Stimulated activated CD4-positive, alpha-beta T cell treated with anti-CD3 and anti-CD28 coated beads, Interleukin-12 subunit alpha, Interleukin-12 subunit beta, amount 100 ng/mL, for 24 hours (primary cell): ENCODE measurements at regions not wholly inside any gene's neighbourhood (a gene's known extent, or its start where the extent isn't known, plus 50 kb on each side); places are given as distances from the start of the nearest gene placed in this dataset.
"Not testable (repeated sequence)": the region's sequence is repeated elsewhere in the genome, so short reads cannot be mapped to it uniquely, and the experiment has no call there.

Experiments used
- DNase-seq, 2 experiments: peaks; one replicate each; pipeline ENCODE4 v3.0.0-alpha.2; 2020; ENCODE audit warnings: low read depth in 2 of 2

DNA sequence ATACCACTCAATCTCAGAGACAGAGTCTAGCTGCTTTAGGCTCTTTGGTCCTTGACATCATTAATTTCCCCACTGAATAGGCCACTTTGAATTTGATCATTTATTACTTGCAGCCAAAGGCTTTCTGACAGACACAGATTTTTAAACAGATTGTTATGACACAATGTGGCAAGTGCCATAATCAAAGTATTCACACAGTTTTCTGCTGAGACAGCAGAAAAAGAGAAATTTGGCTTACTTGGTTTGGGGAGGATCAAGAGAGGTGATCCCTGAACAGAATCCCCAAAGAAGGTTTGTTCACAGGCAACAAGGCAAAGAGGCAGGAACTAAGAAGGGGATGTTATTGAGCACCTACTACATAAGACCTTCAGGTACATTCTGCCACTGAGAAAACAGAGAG, 138.0 kb upstream of the TOP1 start:
- no peak for DNase-seq

DNA sequence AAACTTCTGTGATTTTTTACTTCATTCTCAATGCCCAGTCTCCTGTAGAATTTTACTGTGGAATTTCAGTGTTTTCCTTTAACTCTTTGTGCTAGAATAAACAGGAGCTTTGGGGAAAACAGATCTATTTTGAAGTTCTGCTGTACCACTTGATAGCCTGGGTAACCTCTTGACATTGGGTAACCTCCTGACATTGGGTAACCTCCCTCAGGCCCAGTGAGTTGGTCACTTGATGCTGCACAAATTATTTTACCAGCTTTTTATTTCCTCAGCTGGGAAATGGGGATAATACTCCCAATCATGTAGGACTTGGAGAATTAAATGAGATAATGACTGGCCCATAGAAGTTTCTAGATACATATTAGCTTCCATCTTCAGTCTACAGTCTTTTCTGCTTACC, 137.3 kb upstream of the TOP1 start:
- DNase-seq = no peak

DNA sequence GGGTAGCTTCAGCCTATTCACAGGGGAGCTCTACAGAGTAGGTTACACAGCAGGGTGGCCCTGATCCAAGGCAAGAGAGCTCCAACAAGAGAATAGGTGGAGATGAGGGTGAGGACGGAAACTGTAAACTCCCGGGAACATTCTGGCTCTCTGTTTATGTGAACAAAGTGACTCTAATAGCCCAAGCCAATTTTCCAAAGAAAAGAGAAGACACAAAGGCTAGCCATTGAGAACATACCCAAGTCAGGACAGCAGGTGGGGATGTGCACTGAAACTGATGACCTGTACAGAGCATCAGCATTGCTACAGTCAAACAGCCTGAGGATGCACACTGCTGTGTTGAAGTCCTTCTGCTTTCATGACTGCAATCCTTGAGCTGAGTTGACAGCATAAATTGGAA, 136.0 kb upstream of the TOP1 start:
- no peak for DNase-seq

DNA sequence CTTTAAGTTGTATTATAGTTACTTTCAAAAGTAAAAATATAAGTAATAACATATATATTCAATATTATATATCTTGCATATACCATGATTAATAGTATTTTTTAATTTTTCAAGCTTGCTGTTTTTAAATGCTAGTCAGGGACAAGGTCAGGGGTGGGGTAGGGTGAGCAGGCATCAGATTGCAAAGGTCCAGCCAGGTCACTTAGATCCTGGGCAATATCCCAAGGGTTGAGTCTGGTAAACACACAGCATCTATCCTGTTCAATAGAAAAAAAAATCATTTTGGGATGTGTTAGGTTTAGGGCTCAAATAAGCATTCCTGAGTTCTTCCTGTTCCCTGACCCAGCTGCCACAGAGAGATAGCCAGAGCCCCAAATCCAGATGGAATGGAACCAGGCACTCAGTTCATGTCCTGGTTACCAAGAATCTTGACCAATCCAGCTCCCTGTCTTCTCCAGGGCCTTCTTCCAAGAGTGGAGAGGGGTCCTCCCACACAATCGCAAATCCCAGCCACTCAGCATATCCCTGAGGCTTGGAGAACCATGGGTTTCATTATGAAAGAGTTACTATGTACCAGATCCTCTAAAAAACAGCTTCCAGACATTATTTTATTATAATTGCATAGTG, 134.9 kb upstream of the TOP1 start:
- DNase-seq = no peak

DNA sequence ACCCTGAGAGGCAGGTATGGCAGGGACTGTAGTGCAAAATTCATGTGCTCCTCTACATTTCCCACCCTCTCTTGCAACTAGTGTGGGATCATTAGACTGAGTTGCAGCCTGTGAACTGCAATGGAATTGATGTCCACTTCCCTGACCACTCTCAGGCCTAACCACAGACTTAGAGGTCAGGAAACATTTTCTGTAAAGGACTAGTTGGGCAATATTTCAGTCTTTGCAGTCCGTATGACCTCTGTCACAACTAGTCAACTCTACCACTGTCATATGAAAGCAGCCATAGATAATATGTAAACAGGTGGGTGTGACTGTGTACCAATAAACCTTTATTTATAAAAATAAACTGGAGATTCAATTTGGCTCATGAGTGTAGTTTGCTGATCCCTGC, 134.4 kb upstream of the TOP1 start:
- no peak for DNase-seq

DNA sequence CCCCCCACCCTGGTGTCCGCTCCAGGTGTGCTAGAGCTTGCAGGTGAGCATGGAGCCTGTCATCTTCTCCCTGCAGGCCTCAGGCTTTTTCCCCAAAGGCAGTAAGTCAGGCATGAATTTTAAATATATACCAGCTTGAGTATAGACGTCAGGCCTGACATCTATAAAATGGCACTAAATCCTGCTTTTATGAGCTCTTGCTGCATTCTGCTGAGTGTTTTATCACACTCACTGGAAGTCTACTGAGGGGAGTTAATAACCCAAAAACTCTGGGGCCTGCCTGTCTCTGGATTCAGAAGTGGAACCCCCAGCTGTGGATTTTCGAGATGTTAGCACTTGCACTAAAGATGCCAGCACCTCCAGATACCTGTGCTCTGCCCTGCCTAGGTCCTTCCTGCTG, 133.4 kb upstream of the TOP1 start:
- no peak for DNase-seq

DNA sequence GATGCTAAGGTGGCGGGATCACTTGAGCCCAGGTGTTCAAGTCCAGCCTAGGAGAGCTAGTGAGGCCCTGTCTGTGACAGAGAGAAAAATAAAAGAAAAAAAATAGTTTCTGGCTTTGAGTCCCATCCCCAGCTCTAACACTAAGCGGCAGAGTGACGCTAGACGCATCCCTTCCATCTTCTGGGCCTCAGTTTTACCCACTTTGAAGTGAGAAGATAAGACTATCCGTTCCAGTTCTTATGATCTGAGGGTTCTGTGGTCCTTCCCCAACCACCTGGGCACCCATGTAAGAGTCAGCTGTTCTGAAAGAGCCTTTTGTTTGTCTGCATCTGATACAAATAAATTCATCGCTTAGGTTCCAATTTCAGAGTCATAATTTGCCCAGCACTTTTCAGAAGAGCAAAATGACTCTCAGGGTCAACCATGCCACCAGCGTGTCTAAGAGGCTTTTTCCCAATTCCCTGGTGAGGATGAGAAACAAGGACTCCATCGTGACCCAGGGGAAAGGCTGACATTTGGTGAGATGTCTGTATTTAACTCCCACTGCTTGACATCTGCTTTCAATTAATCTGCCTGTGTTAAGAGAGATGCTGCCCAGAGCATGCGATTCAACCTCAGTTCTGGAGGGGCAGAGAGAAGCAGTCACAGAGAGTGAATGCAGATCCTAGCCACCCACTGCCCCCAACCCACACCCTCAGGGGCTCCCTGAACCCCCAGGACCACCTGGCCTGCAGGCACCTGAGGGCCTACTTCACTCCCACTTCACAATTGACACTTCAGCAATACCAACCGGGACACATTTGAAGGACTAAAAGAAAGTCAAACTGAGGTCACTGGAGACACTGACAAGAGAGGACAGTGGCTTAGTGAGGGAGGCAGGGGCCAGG, 131.6 kb upstream of the TOP1 start:
- no peak for DNase-seq

DNA sequence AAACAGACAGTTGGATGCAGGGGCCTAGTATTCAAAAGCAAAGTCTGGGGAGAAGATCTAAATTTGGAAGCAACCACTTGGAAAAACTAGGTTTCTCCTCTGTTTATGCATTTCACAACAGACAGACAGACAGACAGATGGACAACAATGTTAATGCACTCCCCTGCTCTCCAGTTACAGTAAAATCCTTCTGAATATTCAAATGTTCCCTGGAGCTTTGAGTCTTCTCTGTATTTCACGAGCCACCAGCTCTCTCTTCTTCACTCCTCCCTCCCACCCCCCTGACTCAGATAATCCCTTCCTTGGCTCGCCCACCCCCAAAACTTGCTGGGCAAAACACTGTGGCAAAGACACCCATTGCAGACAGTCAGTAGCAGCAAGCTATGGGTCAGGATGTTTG, 129.3 kb upstream of the TOP1 start:
- no peak for DNase-seq

DNA sequence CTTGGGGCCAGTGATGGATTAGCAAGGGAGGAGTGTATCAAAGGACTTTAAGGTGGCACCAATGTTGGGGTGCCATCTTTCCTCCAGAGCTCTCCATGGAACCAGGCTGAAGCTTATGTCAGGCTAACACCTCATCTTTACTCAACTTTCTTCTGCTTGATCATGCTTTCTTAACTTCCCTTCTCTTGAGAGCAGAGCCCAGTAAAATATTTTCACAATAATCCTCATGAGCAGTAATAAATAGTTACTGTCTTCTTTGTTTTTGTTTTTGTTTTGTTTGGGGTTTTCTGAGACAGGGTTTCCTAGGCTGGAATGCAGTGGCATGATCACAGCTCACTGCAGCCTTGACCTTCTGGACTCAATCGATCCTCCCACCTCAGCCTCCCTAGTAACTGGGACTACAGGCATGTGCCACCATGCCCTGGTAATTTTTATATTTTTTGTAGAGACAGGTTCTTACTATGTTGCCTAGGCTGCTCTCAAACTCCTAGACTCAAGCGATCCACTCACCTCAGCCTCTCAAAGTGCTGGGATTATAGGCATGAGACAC, 127.9 kb upstream of the TOP1 start:
- no peak for DNase-seq

DNA sequence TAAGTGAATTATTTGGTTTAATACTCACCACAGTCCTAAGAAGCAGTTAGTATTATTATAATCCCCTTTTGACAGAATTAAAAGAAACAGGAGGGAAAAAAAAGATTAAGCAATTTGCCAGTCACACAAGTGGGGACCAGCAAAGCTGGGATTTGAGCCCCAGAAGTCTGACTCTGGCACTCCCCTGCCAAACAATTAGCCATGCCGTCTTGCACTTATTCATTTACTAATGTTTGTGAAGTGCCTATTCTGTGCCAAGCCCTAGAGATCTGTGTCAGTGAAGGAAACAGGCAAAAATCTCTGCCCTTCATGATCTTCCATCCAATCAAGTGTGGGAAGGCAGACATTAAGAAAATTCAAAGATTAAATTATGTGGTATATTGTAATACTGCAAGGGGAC, 126.0 kb upstream of the TOP1 start:
- DNase-seq = no peak

DNA sequence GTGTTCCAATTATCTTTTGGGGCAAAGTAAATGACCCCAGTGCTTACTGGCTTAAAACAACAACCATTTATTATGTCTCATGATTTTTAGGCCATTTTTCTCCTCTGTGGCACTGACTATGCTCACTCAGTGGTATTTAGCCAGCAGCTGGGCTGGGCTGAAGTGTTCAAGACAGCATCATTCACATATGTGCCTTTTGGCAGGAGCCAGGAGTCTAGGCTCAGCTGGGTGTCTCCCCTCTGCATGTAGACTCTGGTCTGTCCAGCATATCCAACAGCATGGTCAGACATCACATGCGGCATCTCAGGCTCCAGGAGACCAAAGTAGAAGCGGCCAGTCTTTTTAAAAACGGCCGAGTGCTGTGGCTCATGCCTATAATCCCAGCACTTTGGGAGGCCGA, 120.3 kb upstream of the TOP1 start:
- DNase-seq = no peak

DNA sequence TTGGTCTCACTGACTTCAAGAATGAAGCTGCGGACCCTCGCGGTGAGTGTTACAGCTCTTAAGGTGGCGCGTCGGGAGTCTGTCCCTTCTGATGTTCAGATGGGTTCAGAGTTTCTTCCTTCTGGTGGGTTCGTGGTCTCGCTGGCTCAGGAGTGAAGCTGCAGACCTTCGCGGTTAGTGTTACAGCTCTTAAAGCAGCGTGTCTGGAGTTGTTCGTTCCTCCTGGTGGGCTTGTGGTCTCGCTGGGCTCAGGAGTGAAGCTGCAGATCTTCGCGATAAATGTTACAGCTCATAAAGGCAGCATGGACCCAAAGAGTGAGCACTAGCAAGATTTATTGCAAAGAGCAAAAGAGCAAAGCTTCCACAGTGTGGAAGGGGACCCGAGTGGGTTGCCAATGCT, 119.1 kb upstream of the TOP1 start:
- not testable (repeated sequence) for DNase-seq

DNA sequence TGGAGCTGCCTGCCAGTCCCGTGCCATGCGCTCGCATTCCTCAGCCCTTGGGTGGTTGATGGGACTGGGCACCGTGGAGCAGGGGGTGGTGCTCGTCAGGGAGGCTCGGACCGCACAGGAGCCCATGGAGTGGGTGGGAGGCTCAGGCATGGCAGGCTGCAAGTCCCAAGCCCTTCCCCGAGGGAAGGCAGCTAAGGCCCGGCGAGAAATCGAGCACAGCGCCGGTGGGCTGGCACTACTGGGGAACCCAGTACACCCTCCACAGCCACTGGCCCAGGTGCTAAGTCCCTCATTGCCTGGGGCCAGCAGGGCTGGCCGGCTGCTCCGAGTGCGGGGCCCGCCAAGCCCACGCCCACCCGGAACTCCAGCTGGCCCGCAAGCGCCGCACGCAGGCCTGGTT, 118.2 kb upstream of the TOP1 start:
- DNase-seq = not testable (repeated sequence)

DNA sequence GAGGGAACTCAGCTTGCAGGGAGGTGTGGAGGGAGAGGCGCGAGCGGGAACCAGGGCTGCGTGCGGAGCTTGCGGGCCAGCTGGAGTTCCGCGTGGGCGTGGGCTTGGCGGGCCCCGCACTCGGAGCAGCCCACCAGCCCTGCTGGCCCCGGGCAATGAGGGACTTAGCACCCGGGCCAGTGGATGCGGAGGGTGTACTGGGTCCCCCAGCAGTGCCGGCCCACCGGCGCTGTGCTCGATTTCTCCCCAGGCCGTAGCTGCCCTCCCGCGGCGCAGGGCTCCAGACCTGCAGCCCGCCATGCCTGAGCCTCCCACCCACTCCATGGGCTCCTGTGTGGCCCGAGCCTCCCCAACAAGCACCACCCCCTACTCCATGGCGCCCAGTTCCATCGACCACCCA, 117.5 kb upstream of the TOP1 start:
- not testable (repeated sequence) for DNase-seq

DNA sequence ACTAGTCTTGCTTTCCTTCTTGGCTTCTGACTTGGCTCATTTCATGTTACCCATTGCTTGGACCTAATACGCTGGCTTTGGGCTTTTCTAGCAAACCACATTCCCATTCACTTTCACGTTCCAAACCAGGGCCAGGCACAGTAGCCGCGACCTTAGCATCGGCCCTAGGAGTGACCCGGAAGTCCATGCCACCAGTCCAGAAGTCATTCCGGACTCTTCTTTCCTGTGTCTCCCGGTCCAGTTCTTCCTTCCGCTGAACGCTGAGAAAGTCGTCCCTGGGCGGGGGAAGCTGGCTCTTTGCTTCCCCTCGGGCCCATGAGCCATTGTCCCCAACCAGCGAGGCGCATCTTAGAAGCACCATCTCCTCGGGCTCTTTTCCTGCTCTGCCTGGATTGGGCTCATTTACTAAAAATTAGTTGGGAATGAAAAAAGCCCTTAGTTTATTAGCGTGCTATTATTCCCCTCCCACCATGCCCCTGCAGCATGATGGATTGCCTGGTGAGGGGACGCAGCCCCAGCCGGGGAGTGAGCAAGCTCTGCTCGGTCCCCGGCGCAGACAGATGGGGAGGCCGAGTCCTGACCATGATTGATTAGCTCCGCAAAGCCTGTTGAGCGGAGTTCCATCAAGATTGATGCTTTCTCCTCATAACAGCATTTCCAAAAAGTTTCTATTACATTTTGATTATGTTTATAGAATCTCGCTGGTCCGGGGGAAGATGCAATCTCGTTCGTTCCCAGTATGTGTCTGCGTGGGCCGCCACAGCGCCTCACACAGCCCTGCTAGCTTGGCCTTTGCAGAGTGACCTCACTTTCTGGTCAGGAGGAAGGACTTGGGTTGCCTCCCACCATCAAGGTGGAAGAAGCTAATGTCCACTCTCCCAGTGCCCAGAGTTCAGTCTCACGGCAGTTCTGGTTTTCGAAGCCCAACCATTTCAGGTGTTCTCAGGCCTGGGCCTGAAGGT, 115.1 kb upstream of the TOP1 start:
- no peak for DNase-seq

DNA sequence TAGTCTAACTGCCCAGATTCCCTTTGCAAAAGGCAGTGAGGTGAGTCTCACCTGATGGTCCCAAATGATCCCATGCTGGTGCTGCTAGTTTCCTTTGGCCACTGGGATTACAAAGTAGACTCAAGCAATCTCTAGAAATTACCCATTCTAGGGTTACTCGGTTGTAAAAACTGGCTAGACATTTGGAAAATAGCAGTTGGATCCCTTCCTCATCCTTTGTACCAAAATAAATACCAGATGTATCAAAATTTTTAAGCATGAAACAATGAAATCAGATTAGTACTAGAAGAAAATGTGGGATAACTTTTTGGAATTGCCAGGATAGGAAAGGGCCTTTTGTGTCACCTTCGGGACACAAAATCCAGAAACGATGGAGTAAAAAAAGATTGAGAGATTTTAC, 112.9 kb upstream of the TOP1 start:
- no peak for DNase-seq

DNA sequence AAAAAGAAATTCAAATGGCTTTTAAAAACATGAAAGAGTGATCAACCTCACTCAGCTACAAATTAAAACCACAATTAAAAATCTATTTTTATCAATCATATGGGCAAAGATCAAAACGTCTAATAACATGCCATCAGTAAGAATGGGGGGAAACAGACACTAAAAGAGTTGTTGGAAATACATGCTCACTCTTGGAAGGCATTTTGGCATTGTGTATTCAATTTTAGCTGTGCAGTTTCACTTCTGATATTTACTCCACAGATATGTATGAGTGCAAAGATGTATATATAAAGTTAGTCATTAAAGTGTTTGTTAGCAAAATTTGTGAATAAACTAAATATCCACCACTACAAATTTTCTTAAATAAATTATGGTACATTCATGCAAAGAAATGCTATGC, 112.3 kb upstream of the TOP1 start:
- no peak for DNase-seq

DNA sequence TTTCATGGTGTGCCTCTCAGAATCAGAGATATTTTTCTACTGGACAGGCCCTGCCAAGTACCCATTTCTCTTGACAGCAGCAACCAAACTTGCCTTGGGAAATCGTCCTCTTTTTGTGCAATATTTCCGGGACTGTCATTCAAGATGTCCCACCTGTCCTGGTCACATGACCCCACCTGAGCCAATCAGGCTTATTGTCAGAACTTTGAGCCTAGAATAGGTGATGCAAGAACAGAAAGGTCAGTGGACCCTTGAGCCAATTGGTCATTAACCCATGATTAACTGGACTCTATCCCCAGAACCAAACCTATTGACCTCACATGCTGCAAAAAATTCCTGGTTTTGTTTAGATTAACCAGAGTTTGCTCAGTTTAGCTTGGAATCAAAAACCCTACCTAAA, 108.3 kb upstream of the TOP1 start:
- no peak for DNase-seq

DNA sequence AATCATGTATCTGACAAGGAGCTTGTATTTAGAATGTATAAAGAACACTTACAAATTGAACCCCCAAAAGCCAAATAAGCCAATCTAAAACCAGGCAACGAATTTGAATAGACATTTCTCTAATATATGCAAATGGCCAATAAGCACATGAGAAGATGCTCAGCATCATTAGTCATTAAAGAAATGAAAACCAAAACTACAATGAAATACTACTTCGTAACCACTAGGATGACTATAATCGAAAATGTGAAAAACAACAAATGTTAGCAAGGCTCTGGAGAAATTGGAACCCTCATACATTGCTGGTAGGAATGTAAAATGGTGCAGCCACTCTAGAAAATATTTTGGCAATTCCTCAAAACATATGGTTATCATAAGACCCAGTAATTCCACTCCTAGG, 105.8 kb upstream of the TOP1 start:
- no peak for DNase-seq

DNA sequence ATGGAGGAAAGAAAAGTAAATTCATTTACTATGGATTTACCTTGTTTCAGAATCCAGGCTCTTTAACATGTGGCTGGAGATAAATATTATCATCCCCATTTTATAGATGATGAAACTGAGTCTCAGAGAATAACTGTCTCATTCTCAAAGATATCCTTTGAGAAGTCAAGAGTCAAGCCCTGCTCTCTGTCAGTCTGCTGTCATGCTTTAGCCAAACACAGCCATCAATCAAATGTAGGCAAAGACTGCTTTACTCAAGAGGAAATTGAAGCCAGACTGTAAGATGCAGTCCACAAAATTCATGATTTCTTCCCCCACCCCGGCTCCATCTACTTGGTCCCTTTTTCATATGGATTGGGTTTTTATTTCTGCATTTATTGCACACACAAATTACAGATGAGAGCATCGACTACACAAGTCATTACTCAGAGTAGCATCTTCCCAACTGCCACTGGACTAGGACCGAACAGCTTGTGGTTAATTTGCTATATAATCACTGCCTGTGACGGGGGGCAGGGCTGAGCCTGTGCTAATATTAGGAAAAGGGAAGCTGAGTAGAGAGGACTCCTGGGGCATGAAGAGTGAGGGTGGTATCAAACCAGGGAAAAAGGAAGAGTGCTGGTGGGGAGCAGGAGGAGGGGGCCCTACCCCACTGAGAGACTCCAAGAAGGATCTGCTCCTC, 102.7 kb upstream of the TOP1 start:
- DNase-seq = no peak

DNA sequence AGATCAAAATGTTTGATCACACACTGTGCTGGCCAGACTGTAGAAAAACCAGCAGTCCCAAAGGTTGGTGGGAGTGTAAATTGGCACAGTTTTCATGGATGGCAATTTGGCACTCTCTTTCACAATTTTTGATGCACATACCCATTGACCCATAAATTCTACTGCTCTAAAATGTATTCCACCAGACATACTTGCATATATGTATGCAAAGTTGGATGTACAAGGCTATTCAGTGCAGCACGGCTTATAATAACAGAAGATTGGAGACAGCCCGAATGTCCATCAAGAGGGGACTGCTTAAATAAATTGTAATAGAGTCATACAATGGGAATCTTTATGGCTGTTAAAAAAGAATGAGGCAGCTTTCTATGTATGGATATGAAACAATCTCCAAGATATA, 101.7 kb upstream of the TOP1 start:
- no peak for DNase-seq

DNA sequence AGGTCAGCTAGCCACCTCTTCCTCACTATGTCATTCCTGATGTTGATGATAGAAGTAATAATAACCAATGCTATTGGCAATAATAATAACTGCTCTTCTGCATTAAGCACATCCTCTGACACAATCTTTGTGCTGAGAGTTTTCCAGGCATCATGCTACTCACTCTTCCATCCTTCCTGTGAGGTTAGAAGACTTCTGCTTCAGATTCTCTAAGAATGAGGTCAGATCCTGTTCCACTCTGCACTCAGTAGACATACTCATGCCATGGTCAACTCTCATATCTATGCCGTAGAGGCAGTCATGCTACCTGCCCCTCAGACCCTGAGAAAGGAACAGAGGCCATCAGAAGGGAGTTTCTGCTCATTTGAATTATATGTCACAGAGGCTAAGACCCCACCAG, 98.1 kb upstream of the TOP1 start:
- DNase-seq = no peak
